IMR-90 (cell line): ENCODE measurements at regions not wholly inside any gene's neighbourhood (a gene's known extent, or its start where the extent isn't known, plus 50 kb on each side); places are given as distances from the start of the nearest gene placed in this dataset.

Experiments
- ATAC-seq: fragments of 200-7000 bp; cut with Tn5 transposase; 2 replicates; pipeline ENCODE4 v1.9.1; 2020; ENCODE audit warnings: low read depth, mild to moderate bottlenecking, moderate library complexity
- BruUV-seq: library from RNA; stranded (reverse); fragments of 400-500 nt; replicated peaks from 2 replicates; lab custom pipeline; 2021; lab: Mats Ljungman, UMichigan
- CTCF ChIA-PET: fragments of 300-600 bp; formaldehyde crosslinking; extraction: SDS; loops from one replicate; lab custom pipeline; 2021; ENCODE audit warnings: antibody characterized with exemption; lab: Yijun Ruan, JAX
- POLR2A ChIA-PET: fragments of 300-600 bp; sonication (Branson Sonifier 250); formaldehyde crosslinking; loops from one replicate; lab custom pipeline; 2022; ENCODE audit warnings: antibody characterized with exemption; ENCODE audit not compliant: unreplicated experiment; lab: Charles Lee
- DNase-seq: peaks from one replicate; pipeline ENCODE4 v3.0.0; 2013
- H2AFZ ChIP-seq: replicated peaks from 2 replicates; pipeline ENCODE3; 2013; ENCODE audit warnings: low read length, mild to moderate bottlenecking; ENCODE audit not compliant: poor library complexity
- H2AK5ac ChIP-seq: 2 replicates; pipeline ENCODE4 v1.6.1; 2013; ENCODE audit warnings: low read depth, low read length, inconsistent platforms
- H2AK9ac ChIP-seq: replicated peaks from 2 replicates; pipeline ENCODE3; 2013; ENCODE audit warnings: mild to moderate bottlenecking, low read depth, low read length, moderate library complexity; ENCODE audit not compliant: poor library complexity
- H2BK120ac ChIP-seq: 2 replicates; pipeline ENCODE4 v1.6.1; 2013; ENCODE audit warnings: low read depth, low read length, inconsistent platforms
- H2BK15ac ChIP-seq: 3 replicates; pipeline ENCODE4 v1.6.1; 2013; ENCODE audit warnings: low read depth, low read length, inconsistent platforms
- H2BK20ac ChIP-seq: 2 replicates; pipeline ENCODE4 v1.6.1; 2013; ENCODE audit warnings: low read depth, mild to moderate bottlenecking, inconsistent platforms, low read length, moderate library complexity
- H2BK5ac ChIP-seq: 2 replicates; pipeline ENCODE4 v1.6.1; 2013; ENCODE audit warnings: mild to moderate bottlenecking, low read depth, low read length, inconsistent platforms; ENCODE audit not compliant: poor library complexity, severe bottlenecking
- H3K14ac ChIP-seq: replicated peaks from 2 replicates; pipeline ENCODE4 v1.6.1; 2013; ENCODE audit warnings: low read depth, low read length, inconsistent platforms
- H3K18ac ChIP-seq: 2 replicates; pipeline ENCODE4 v1.6.1; 2013; ENCODE audit warnings: low read depth, low read length, control low read depth
- H3K23ac ChIP-seq: 2 replicates; pipeline ENCODE4 v1.6.1; 2013; ENCODE audit warnings: low read depth, low read length, inconsistent platforms
- H3K27ac ChIP-seq: 2 replicates; pipeline ENCODE4 v1.5.1; 2013; ENCODE audit warnings: mild to moderate bottlenecking, control low read depth, low read length; ENCODE audit not compliant: insufficient read depth
- H3K27me3 ChIP-seq: 2 replicates; pipeline ENCODE4 v1.6.1; 2013; ENCODE audit warnings: low read length; ENCODE audit not compliant: control insufficient read depth, insufficient read depth
- H3K36me3 ChIP-seq: 2 replicates; pipeline ENCODE4 v1.6.1; 2013; ENCODE audit warnings: low read length, mixed read lengths; ENCODE audit not compliant: control insufficient read depth, insufficient read depth
- H3K4ac ChIP-seq: 2 replicates; pipeline ENCODE4 v1.6.1; 2013; ENCODE audit warnings: low read depth, low read length, inconsistent platforms
- H3K4me1 ChIP-seq: 2 replicates; pipeline ENCODE4 v1.6.1; 2013; ENCODE audit warnings: low read length, mixed read lengths; ENCODE audit not compliant: control insufficient read depth, insufficient read depth
- H3K4me2 ChIP-seq: 2 replicates; pipeline ENCODE4 v1.6.1; 2013; ENCODE audit warnings: low read depth, mild to moderate bottlenecking, control low read depth, low read length, moderate library complexity
- H3K4me3 ChIP-seq: 2 replicates; pipeline ENCODE4 v1.5.1; 2013; ENCODE audit warnings: low read depth, mild to moderate bottlenecking, control low read depth, low read length, moderate library complexity; ENCODE audit not compliant: insufficient read depth
- H3K56ac ChIP-seq: 2 replicates; pipeline ENCODE4 v1.6.1; 2013; ENCODE audit warnings: low read length, inconsistent platforms; ENCODE audit not compliant: insufficient read depth; ENCODE audit errors: extremely low read depth
- H3K79me1 ChIP-seq, 2 experiments: 2 replicates each; pipeline ENCODE4 v1.6.1; 2013; ENCODE audit warnings: low read length in 2 of 2, inconsistent platforms in 1 of 2, low read depth in 1 of 2
- H3K9ac ChIP-seq: 2 replicates; pipeline ENCODE4 v1.6.1; 2013; ENCODE audit warnings: low read depth, low read length, control low read depth
- H3K9me1 ChIP-seq: 2 replicates; pipeline ENCODE4 v1.6.1; 2013; ENCODE audit warnings: low read length, inconsistent platforms; ENCODE audit not compliant: insufficient read depth
- H3K9me3 ChIP-seq: 2 replicates; pipeline ENCODE4 v1.6.1; 2013; ENCODE audit warnings: low read length; ENCODE audit not compliant: control insufficient read depth, insufficient read depth
- H4K20me1 ChIP-seq: 2 replicates; pipeline ENCODE4 v1.6.1; 2013; ENCODE audit warnings: low read length, inconsistent platforms; ENCODE audit not compliant: insufficient read depth
- H4K5ac ChIP-seq: 2 replicates; pipeline ENCODE4 v1.6.1; 2013; ENCODE audit warnings: mild to moderate bottlenecking, low read depth, low read length, control low read depth
- H4K8ac ChIP-seq, 2 experiments: 2 replicates each; pipeline ENCODE4 v1.6.1; 2013; ENCODE audit warnings: low read depth in 2 of 2, low read length in 2 of 2, control low read depth in 1 of 2, inconsistent platforms in 1 of 2
- H4K91ac ChIP-seq: 2 replicates; pipeline ENCODE4 v1.6.1; 2013; ENCODE audit warnings: low read depth, low read length, inconsistent platforms; ENCODE audit not compliant: insufficient read depth
- CTCF ChIP-seq: conservative IDR thresholded peaks from 2 replicates; pipeline ENCODE4 v1.5.1; 2012; ENCODE audit warnings: mild to moderate bottlenecking, low read depth, low read length, improper control_type of control experiment
- MAFK ChIP-seq: IDR thresholded peaks from 2 replicates; pipeline ENCODE4 v1.6.1; 2012; ENCODE audit warnings: low read depth, low read length, improper control_type of control experiment
- MAZ ChIP-seq: IDR thresholded peaks from 2 replicates; pipeline ENCODE4 v1.6.1; 2012; ENCODE audit warnings: low read depth, mild to moderate bottlenecking, low read length, improper control_type of control experiment, moderate library complexity, borderline replicate concordance
- MXI1 ChIP-seq: IDR thresholded peaks from 2 replicates; pipeline ENCODE4 v1.6.1; 2012; ENCODE audit warnings: low read depth, mild to moderate bottlenecking, low read length, moderate library complexity, borderline replicate concordance
- NFE2L2 ChIP-seq: fragments of 150-350 bp; IDR thresholded peaks from 2 replicates; pipeline ENCODE4 v1.6.1; 2016; ENCODE audit warnings: low read depth, mild to moderate bottlenecking, low read length
- RAD21 ChIP-seq: IDR thresholded peaks from 2 replicates; pipeline ENCODE4 v1.6.1; 2012; ENCODE audit warnings: low read length, improper control_type of control experiment
- SMC3 ChIP-seq: fragments of 150-350 bp; IDR thresholded peaks from 2 replicates; pipeline ENCODE4 v1.6.1; 2016; ENCODE audit warnings: low read depth, mild to moderate bottlenecking, antibody characterized with exemption, low read length, moderate library complexity
- USF2 ChIP-seq: fragments of 150-350 bp; IDR thresholded peaks from 2 replicates; pipeline ENCODE4 v1.6.1; 2017; ENCODE audit warnings: mild to moderate bottlenecking, antibody characterized with exemption, low read length, low read depth
- WGBS, 2 experiments: methylation state at CpG; one replicate each; pipeline versions ENCODE4 v1.1.5 to v1.1.7; 2013; ENCODE audit warnings: missing lambda C conversion rate in 2 of 2; ENCODE audit not compliant: insufficient read length in 1 of 2; ENCODE audit errors: extremely low coverage in 2 of 2; 5-methylcytosine and 5-hydroxymethylcytosine counted together
- dilution Hi-C: fragments of 300-500 bp; cut with HindIII; formaldehyde crosslinking; loops from one replicate; pipeline ENCODE4 v1.14.3; 2018; ENCODE audit warnings: low sequenced_read_pairs; ENCODE audit not compliant: unreplicated experiment
- in situ Hi-C: fragments of 300-500 bp; cut with MboI; formaldehyde crosslinking; loops from 3 replicates; pipeline ENCODE4 v1.14.3; 2019; ENCODE audit warnings: low sequenced_read_pairs, inconsistent platforms, mixed read lengths
- intact Hi-C: fragments of 100-400 bp; cut with micrococcal nuclease; formaldehyde crosslinking; loops from 2 replicates; pipeline ENCODE4 v1.10.0; 2022

- Histone ChIP-seq H2AK5ac (no peak overlapping the region), H2AFZ (no peak overlapping the region), H3K9me1 (no peaks in the 10 kb centered on the region), H3K56ac (no peak overlapping the region), H3K27me3 (no peaks in the 10 kb centered on the region), H2BK20ac (no peak overlapping the region), H3K4ac (no peak overlapping the region), H3K4me2 (no peak overlapping the region), H3K23ac (no peak overlapping the region), H3K36me3 (no peaks in the 10 kb centered on the region), H2AK9ac (no peak overlapping the region), H2BK120ac (no peak overlapping the region), H4K5ac (no peak overlapping the region), H3K14ac (no peak overlapping the region), H3K27ac (no peak overlapping the region), H4K91ac (no peak overlapping the region), H2BK15ac (no peak overlapping the region), H3K9me3 (no peaks in the 10 kb centered on the region; the same call in none of the 2 replicates), H3K4me1 (no peaks in the 10 kb centered on the region), H3K79me1 (no peaks in the 10 kb centered on the region), H4K8ac (no peak overlapping the region), H3K9ac (no peak overlapping the region), H2BK5ac (no peak overlapping the region), H3K18ac (no peak overlapping the region), H4K20me1 (no peaks in the 10 kb centered on the region), H3K4me3 (no peak overlapping the region)
- POLR2A ChIA-PET: no interaction called here
- TF ChIP-seq USF2 (no peak), CTCF (no peak), SMC3 (no peak), MAFK (no peak), MAZ (no peak), NFE2L2 (no peak), RAD21 (no peak), MXI1 (no peak)
- BruUV-seq: no TSS peak
- WGBS, 2 experiments: no CpG with 5 or more reads among the region's 2 CpGs
- intact Hi-C loops: no loop called here
- ATAC-seq: no peak
- in situ Hi-C loops: loop anchor here (25.0 kb wide), 1 partner anchor 706 kb away; no protein-coding TSS in a partner anchor
- dilution Hi-C loops: no loop called here
- no peak for DNase-seq
- CTCF ChIA-PET: no interaction called here
These were observed 337.7 kb upstream of the SETBP1 start for GRCh38 chr18:44342946-44343345.
